NCI-H1105 (cell line): ENCODE measurements at regions not wholly inside any gene's neighbourhood (a gene's known extent, or its start where the extent isn't known, plus 50 kb on each side); places are given as distances from the start of the nearest gene placed in this dataset.

ENCODE experiments used
- DNase-seq: peaks from one replicate; lab custom pipeline; 2025; lab: John Stamatoyannopoulos, UW

GRCh38 chr3:150068440-150069153, 97.9 kb upstream of the PFN2 start:
- no peak for DNase-seq

GRCh38 chr3:150067561-150067960, 96.9 kb upstream of the PFN2 start:
- no peak for DNase-seq

GRCh38 chr3:150064971-150065370, 94.3 kb upstream of the PFN2 start:
- no peak for DNase-seq

- DNase-seq, result no peak
Measured at GRCh38 chr3:150063237-150063636, 92.5 kb upstream of the PFN2 start.

GRCh38 chr3:150062492-150062891, 91.8 kb upstream of the PFN2 start:
- DNase-seq, result no peak

GRCh38 chr3:150061288-150062024, 90.8 kb upstream of the PFN2 start:
- no peak for DNase-seq

GRCh38 chr3:150059729-150060128, 89.0 kb upstream of the PFN2 start:
- peak; percentile 83 for DNase-seq

GRCh38 chr3:150059241-150059640, 88.5 kb upstream of the PFN2 start:
- peak; percentile 76 for DNase-seq

- no peak for DNase-seq
Measured at GRCh38 chr3:150057227-150057626, 86.5 kb upstream of the PFN2 start.

- no peak for DNase-seq
Measured at GRCh38 chr3:150055332-150055731, 84.6 kb upstream of the PFN2 start.

- DNase-seq, result no peak
Measured at GRCh38 chr3:150054635-150055034, 83.9 kb upstream of the PFN2 start.

GRCh38 chr3:150050510-150050909, 79.8 kb upstream of the PFN2 start:
- DNase-seq, result no peak

GRCh38 chr3:150049317-150049716, 78.6 kb upstream of the PFN2 start:
- no peak for DNase-seq

GRCh38 chr3:150041877-150042276, 71.2 kb upstream of the PFN2 start:
- DNase-seq, result no peak

GRCh38 chr3:150040097-150040496, 69.4 kb upstream of the PFN2 start:
- no peak for DNase-seq

GRCh38 chr3:150038830-150039229, 68.1 kb upstream of the PFN2 start:
- DNase-seq, result no peak

GRCh38 chr3:150036780-150037179, 66.1 kb upstream of the PFN2 start:
- no peak for DNase-seq

GRCh38 chr3:150035910-150036612, 65.4 kb upstream of the PFN2 start:
- DNase-seq, result no peak

- DNase-seq, result no peak
Measured at GRCh38 chr3:150035301-150035779, 64.6 kb upstream of the PFN2 start.

GRCh38 chr3:150033721-150034120, 63.0 kb upstream of the PFN2 start:
- DNase-seq, result peak; percentile 90

GRCh38 chr3:150030841-150031240, 60.1 kb upstream of the PFN2 start:
- DNase-seq, result no peak

- DNase-seq, result no peak
Measured at GRCh38 chr3:150023239-150023636, 52.5 kb upstream of the PFN2 start.
